ENCODE measurements at regions not wholly inside any gene's neighbourhood (a gene's known extent, or its start where the extent isn't known, plus 50 kb on each side); places are given as distances from the start of the nearest gene placed in this dataset.

DNA sequence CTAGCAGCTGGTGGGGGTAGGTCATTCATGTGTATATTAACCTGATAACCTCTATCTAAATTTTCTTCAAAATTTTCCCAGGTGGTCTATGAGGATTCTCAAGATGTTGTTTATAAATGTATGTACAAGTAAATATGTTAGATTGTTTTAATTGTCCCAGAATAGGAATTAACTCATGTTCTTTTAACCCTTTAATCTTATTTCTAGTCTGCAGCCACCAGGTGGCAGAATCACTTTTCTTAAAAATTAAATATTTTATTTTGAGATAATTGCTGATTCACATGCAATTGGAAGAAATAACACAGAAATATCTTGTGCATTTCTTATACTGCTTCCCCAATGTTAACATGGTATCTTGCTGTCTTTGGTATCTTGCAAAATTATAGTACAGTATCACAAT, 589.5 kb downstream of the ARL4A start:
- intact Hi-C loops (cut with DNase I; ENCODE audit: low total_unique reads): no loop called here
- TF ChIP-seq CTCF (IDR thresholded peaks at IDR 0.05) (no peak), POLR2A (IDR thresholded peaks at IDR 0.05) (no peak)
- no peak for DNase-seq (ENCODE audit: low spot score in 2 of 2)
- H3K4me3 ChIP-seq (ENCODE audit: low read depth, poor library complexity, severe bottlenecking): no peak overlapping the region

- intact Hi-C loops (cut with DNase I; ENCODE audit: low total_unique reads): no loop called here
- DNase-seq (ENCODE audit: low spot score in 2 of 2): no peak
- no peak overlapping the region for H3K4me3 ChIP-seq (ENCODE audit: low read depth, poor library complexity, severe bottlenecking)
- no peak for TF ChIP-seq CTCF (IDR thresholded peaks at IDR 0.05)
- TF ChIP-seq POLR2A (IDR thresholded peaks at IDR 0.05): no peak
- 52 to 55% methylated on average over 3 of the region's 3 CpGs for WGBS, 2 donors
Observed at GRCh38 chr7:13278020-13278419, 590.6 kb downstream of the ARL4A start.

- intact Hi-C loops (cut with DNase I; ENCODE audit: low total_unique reads): no loop called here
- no peak overlapping the region for H3K4me3 ChIP-seq (ENCODE audit: low read depth, poor library complexity, severe bottlenecking)
- TF ChIP-seq POLR2A (IDR thresholded peaks at IDR 0.05): no peak
- no peak for TF ChIP-seq CTCF (IDR thresholded peaks at IDR 0.05)
- DNase-seq (ENCODE audit: low spot score in 2 of 2): no peak
- 31 to 34% methylated on average over 3 of the region's 3 CpGs for WGBS, 2 donors
Observed at GRCh38 chr7:13279854-13280435, 592.5 kb downstream of the ARL4A start.

DNA sequence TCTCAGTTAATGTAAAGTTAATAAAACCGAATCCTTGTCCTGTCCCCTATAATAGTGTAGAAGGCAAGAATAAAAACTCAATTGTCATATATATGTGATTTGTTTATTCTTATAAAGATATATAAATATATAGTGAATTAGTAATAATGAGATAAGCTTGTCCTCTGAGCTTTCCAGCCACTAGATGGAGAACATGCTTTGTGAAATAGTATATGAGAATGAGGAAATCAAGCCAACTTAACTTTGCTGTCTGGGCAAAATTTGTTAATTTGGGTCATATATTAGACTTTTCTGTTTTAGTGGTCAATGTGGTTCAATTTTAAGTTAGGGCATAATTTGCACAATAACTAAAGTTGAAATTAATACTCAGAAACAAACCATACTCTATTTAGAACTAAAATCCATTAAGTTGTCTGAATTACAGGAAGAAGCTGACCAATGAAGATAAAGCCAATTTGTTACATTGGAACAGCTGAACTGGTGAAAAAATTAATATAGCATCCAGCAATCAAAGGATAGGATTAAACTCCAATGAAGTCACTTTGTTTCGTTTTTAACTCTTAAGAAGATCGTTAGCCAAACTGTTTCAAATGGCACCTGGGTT, 595.0 kb downstream of the ARL4A start:
- TF ChIP-seq CTCF (IDR thresholded peaks at IDR 0.05) (no peak), POLR2A (IDR thresholded peaks at IDR 0.05) (no peak)
- WGBS, 2 donors: 65 to 73% methylated on average over 3 of the region's 3 CpGs
- H3K4me3 ChIP-seq (ENCODE audit: low read depth, poor library complexity, severe bottlenecking): no peak overlapping the region
- DNase-seq (ENCODE audit: low spot score in 2 of 2): no peak
- intact Hi-C loops (cut with DNase I; ENCODE audit: low total_unique reads): no loop called here

- no peak for TF ChIP-seq POLR2A (IDR thresholded peaks at IDR 0.05)
- TF ChIP-seq CTCF (IDR thresholded peaks at IDR 0.05): no peak
- DNase-seq (ENCODE audit: low spot score in 2 of 2): no peak
- H3K4me3 ChIP-seq (ENCODE audit: low read depth, poor library complexity, severe bottlenecking): no peak overlapping the region
- WGBS, 2 donors: 53 to 61% methylated on average over 4 of the region's 4 CpGs
- intact Hi-C loops (cut with DNase I; ENCODE audit: low total_unique reads): no loop called here
Observed at GRCh38 chr7:13286916-13287315, 599.5 kb downstream of the ARL4A start.

DNA sequence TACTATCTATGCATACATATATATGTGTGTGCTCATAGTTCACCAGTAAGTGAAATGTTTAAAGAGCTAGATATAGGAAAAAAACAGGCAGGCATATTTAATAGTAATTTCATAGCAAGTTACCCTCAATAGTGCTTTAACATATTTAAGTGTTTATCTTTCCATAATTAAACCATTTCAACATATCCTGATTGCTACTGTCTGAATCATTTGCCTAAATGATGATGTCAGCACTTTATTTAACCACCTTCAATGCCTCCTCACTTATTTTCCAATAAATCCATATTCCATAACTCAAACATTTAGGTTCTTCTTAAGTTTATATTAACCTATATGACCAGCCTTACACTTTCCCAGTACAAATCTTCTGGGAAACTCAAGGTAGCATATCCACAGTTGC, 601.1 kb downstream of the ARL4A start:
- no peak overlapping the region for H3K4me3 ChIP-seq (ENCODE audit: low read depth, poor library complexity, severe bottlenecking)
- TF ChIP-seq CTCF (IDR thresholded peaks at IDR 0.05): no peak
- TF ChIP-seq POLR2A (IDR thresholded peaks at IDR 0.05): no peak
- no peak for DNase-seq (ENCODE audit: low spot score in 2 of 2)
- intact Hi-C loops (cut with DNase I; ENCODE audit: low total_unique reads): no loop called here
